ENCODE measurements at regions not wholly inside any gene's neighbourhood (a gene's known extent, or its start where the extent isn't known, plus 50 kb on each side); places are given as distances from the start of the nearest gene placed in this dataset.

- TF ChIP-seq, protein P1, sequence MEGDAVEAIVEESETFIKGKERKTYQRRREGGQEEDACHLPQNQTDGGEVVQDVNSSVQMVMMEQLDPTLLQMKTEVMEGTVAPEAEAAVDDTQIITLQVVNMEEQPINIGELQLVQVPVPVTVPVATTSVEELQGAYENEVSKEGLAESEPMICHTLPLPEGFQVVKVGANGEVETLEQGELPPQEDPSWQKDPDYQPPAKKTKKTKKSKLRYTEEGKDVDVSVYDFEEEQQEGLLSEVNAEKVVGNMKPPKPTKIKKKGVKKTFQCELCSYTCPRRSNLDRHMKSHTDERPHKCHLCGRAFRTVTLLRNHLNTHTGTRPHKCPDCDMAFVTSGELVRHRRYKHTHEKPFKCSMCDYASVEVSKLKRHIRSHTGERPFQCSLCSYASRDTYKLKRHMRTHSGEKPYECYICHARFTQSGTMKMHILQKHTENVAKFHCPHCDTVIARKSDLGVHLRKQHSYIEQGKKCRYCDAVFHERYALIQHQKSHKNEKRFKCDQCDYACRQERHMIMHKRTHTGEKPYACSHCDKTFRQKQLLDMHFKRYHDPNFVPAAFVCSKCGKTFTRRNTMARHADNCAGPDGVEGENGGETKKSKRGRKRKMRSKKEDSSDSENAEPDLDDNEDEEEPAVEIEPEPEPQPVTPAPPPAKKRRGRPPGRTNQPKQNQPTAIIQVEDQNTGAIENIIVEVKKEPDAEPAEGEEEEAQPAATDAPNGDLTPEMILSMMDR (conservative IDR thresholded peaks at IDR 0.05; ENCODE audit: low read depth, low read length): no peak
- TF ChIP-seq EZH2 (IDR thresholded peaks at IDR 0.05; ENCODE audit: borderline replicate concordance, low read depth, low read length, poor library complexity, severe bottlenecking): no peak
Observed at GRCh38 chr9:88235615-88236014, 97.3 kb upstream of the SPATA31C2 start.
